Smooth muscle cell (in vitro differentiated cells): ENCODE measurements at regions not wholly inside any gene's neighbourhood (a gene's known extent, or its start where the extent isn't known, plus 50 kb on each side); places are given as distances from the start of the nearest gene placed in this dataset.

Source experiments
- DNase-seq: peaks from one replicate; lab custom pipeline; 2025; ENCODE audit not compliant: unreplicated experiment; lab: John Stamatoyannopoulos, UW
- H2AFZ ChIP-seq: fragments of 200-600 bp; sonication (generic); 2 replicates; pipeline ENCODE4 v1.6.0; 2016; ENCODE audit warnings: antibody characterized with exemption, low read depth, mild to moderate bottlenecking
- H3F3A ChIP-seq: fragments of 200-600 bp; sonication (generic); 2 replicates; pipeline ENCODE4 v1.6.0; 2017; ENCODE audit warnings: antibody characterized with exemption, low read depth
- H3K27ac ChIP-seq: fragments of 200-600 bp; sonication (generic); 2 replicates; pipeline ENCODE4 v1.5.1; 2016; ENCODE audit warnings: low read depth, mild to moderate bottlenecking
- H3K27me3 ChIP-seq: fragments of 200-600 bp; sonication (generic); 2 replicates; pipeline ENCODE4 v1.6.1; 2016; ENCODE audit warnings: low read depth, mild to moderate bottlenecking
- H3K36me3 ChIP-seq: fragments of 200-600 bp; sonication (generic); 2 replicates; pipeline ENCODE4 v1.5.1; 2016; ENCODE audit warnings: low read depth
- H3K4me1 ChIP-seq: fragments of 200-600 bp; sonication (generic); 2 replicates; pipeline ENCODE4 v1.5.1; 2016; ENCODE audit warnings: low read depth
- H3K4me2 ChIP-seq: fragments of 200-600 bp; sonication (generic); 2 replicates; pipeline ENCODE4 v1.6.0; 2016; ENCODE audit warnings: mild to moderate bottlenecking
- H3K4me3 ChIP-seq: fragments of 200-600 bp; sonication (generic); 2 replicates; pipeline ENCODE4 v1.5.1; 2016; ENCODE audit warnings: mild to moderate bottlenecking
- H3K79me2 ChIP-seq: fragments of 200-600 bp; sonication (generic); 2 replicates; pipeline ENCODE4 v1.6.0; 2016; ENCODE audit warnings: low read depth, mild to moderate bottlenecking
- H3K9ac ChIP-seq: fragments of 200-600 bp; sonication (generic); 2 replicates; pipeline ENCODE4 v1.6.0; 2016; ENCODE audit warnings: low read depth
- H3K9me3 ChIP-seq: fragments of 200-600 bp; sonication (generic); replicated peaks from 2 replicates; pipeline ENCODE4 v1.5.1; 2016; ENCODE audit warnings: low read depth
- H4K20me1 ChIP-seq: fragments of 200-600 bp; sonication (generic); 2 replicates; pipeline ENCODE4 v1.6.0; 2016; ENCODE audit warnings: low read depth
- WGBS: methylation state at CpG from one replicate; pipeline ENCODE4 v1.1.7; 2016; ENCODE audit warnings: low lambda C conversion rate; 5-methylcytosine and 5-hydroxymethylcytosine counted together
- TF ChIP-seq, protein P1 (sequence below): fragments of 200-600 bp; sonication (generic); IDR thresholded peaks from 2 replicates; pipeline ENCODE4 v1.5.1; 2017; ENCODE audit warnings: borderline replicate concordance, mild to moderate bottlenecking, antibody characterized with exemption; ENCODE audit not compliant: insufficient read depth, poor library complexity, severe bottlenecking

GRCh38 chrX:109187473-109188168 is 294.3 kb downstream of the GUCY2F start:
- peaks cover 4% of the 10 kb centered on the region for H3F3A ChIP-seq
- no peaks in the 10 kb centered on the region for H3K36me3 ChIP-seq
- no peak overlapping the region for H3K4me2 ChIP-seq
- no peaks in the 10 kb centered on the region for H3K79me2 ChIP-seq
- H3K4me1 ChIP-seq = peaks cover 13% of the 10 kb centered on the region
- H3K9me3 ChIP-seq = no peaks in the 10 kb centered on the region
- H3K27me3 ChIP-seq = no peaks in the 10 kb centered on the region
- H3K27ac ChIP-seq = no peak overlapping the region
- H2AFZ ChIP-seq = no peak overlapping the region
- WGBS = 88% methylated on average over 2 of the region's 2 CpGs
- H3K4me3 ChIP-seq = no peak overlapping the region
- H4K20me1 ChIP-seq = no peaks in the 10 kb centered on the region
- TF ChIP-seq, protein P1, sequence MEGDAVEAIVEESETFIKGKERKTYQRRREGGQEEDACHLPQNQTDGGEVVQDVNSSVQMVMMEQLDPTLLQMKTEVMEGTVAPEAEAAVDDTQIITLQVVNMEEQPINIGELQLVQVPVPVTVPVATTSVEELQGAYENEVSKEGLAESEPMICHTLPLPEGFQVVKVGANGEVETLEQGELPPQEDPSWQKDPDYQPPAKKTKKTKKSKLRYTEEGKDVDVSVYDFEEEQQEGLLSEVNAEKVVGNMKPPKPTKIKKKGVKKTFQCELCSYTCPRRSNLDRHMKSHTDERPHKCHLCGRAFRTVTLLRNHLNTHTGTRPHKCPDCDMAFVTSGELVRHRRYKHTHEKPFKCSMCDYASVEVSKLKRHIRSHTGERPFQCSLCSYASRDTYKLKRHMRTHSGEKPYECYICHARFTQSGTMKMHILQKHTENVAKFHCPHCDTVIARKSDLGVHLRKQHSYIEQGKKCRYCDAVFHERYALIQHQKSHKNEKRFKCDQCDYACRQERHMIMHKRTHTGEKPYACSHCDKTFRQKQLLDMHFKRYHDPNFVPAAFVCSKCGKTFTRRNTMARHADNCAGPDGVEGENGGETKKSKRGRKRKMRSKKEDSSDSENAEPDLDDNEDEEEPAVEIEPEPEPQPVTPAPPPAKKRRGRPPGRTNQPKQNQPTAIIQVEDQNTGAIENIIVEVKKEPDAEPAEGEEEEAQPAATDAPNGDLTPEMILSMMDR = no peak
- H3K9ac ChIP-seq = no peak overlapping the region
- no peak for DNase-seq

- no peak overlapping the region for H3K27ac ChIP-seq
- no peaks in the 10 kb centered on the region for H3K27me3 ChIP-seq
- peaks cover 4% of the 10 kb centered on the region for H3F3A ChIP-seq
- H2AFZ ChIP-seq = no peak overlapping the region
- WGBS = 82% methylated on average over 4 of the region's 4 CpGs
- no peaks in the 10 kb centered on the region for H3K79me2 ChIP-seq
- TF ChIP-seq, protein P1 = no peak
- H3K4me2 ChIP-seq = no peak overlapping the region
- H4K20me1 ChIP-seq = no peaks in the 10 kb centered on the region
- peaks cover 13% of the 10 kb centered on the region for H3K4me1 ChIP-seq
- H3K9me3 ChIP-seq = no peaks in the 10 kb centered on the region
- H3K4me3 ChIP-seq = no peak overlapping the region
- DNase-seq = no peak
- no peaks in the 10 kb centered on the region for H3K36me3 ChIP-seq
- no peak overlapping the region for H3K9ac ChIP-seq
Measured at GRCh38 chrX:109186939-109187338, 294.9 kb downstream of the GUCY2F start.

- TF ChIP-seq, protein P1 = no peak
Measured at GRCh38 chrX:109184506-109185139, 297.3 kb downstream of the GUCY2F start.

More at GRCh38 chrX:109184506-109185139, 297.3 kb downstream of the GUCY2F start:
- Histone ChIP-seq H4K20me1 (no peaks in the 10 kb centered on the region), H3K79me2 (no peaks in the 10 kb centered on the region), H3K27me3 (no peaks in the 10 kb centered on the region), H3K9me3 (no peaks in the 10 kb centered on the region), H2AFZ (no peak overlapping the region), H3K4me2 (no peak overlapping the region), H3K4me1 (peaks cover 13% of the 10 kb centered on the region), H3K4me3 (no peak overlapping the region), H3K36me3 (no peaks in the 10 kb centered on the region), H3F3A (no peaks in the 10 kb centered on the region), H3K27ac (no peak overlapping the region), H3K9ac (no peak overlapping the region)
- no peak for DNase-seq
